PC-3 (cell line): ENCODE measurements at regions not wholly inside any gene's neighbourhood (a gene's known extent, or its start where the extent isn't known, plus 50 kb on each side); places are given as distances from the start of the nearest gene placed in this dataset.

Experiments
- CTCF ChIP-seq: fragments of 300-600 bp; sonication (generic); conservative IDR thresholded peaks from 2 replicates; pipeline ENCODE4 v1.5.1; 2017; ENCODE audit warnings: antibody characterized with exemption, low read depth, mild to moderate bottlenecking, low read length
- EZH2 ChIP-seq: fragments of 300-600 bp; sonication (generic); IDR thresholded peaks from one replicate; pipeline ENCODE4 v1.6.1; 2017; ENCODE audit warnings: antibody characterized with exemption, mild to moderate bottlenecking, low read length; ENCODE audit not compliant: unreplicated experiment
- EZH2phosphoT487 ChIP-seq: fragments of 300-600 bp; sonication (generic); IDR thresholded peaks from 2 replicates; pipeline ENCODE4 v1.6.1; 2018; ENCODE audit warnings: mild to moderate bottlenecking, antibody characterized with exemption, low read length, borderline replicate concordance

GRCh38 chr3:124428372-124429128 lies 301.7 kb upstream of the UMPS start:
- TF ChIP-seq CTCF (no peak), EZH2phosphoT487 (no peak), EZH2 (no peak)
